GM21423 (cell line): ENCODE measurements at regions not wholly inside any gene's neighbourhood (a gene's known extent, or its start where the extent isn't known, plus 50 kb on each side); places are given as distances from the start of the nearest gene placed in this dataset.

Experiments
- ATAC-seq: cut with Tn5 transposase; IDR thresholded peaks from one replicate; pipeline ENCODE4 v1.9.1; 2021; ENCODE audit warnings: mild to moderate bottlenecking, moderate library complexity; ENCODE audit not compliant: unreplicated experiment

DNA sequence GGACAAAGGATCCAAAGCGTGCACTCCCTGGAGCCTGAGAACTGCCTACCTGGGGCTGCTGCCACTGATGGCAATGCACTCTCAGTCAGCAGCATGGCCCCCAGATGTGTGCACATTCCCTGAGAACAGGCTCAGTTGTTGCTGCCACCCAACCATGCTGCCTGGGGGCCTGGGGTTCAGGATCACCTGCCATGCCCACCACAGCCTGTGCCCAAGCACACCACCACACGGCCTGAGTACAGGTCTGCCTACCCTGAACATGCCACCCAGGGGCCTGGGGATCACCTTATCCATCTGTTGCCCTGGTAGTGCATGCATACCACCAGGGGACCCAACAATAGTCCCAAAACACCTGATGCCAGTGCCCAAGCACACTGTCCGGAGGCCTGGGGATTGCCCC, 1174.5 kb downstream of the SORCS1 start:
- no peak for ATAC-seq

DNA sequence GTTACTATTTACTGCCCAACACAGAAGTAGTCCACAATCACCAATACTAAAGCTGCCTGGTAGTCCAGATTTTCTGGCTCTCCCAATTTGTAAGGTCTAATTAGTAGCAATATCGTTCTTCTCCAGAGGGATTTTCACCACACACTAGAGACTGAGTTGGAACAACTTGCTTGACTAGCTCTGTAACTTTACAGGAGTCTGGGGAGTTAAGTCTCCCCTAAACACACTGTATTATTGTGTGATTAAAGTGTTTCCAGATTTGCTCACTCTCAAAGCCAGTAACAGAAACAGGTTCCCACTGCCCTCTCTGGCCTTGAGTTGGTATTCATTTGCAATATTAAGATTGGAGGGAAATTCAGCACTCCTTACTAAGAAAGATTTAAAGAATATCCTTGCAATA, 1175.7 kb downstream of the SORCS1 start:
- ATAC-seq = no peak

DNA sequence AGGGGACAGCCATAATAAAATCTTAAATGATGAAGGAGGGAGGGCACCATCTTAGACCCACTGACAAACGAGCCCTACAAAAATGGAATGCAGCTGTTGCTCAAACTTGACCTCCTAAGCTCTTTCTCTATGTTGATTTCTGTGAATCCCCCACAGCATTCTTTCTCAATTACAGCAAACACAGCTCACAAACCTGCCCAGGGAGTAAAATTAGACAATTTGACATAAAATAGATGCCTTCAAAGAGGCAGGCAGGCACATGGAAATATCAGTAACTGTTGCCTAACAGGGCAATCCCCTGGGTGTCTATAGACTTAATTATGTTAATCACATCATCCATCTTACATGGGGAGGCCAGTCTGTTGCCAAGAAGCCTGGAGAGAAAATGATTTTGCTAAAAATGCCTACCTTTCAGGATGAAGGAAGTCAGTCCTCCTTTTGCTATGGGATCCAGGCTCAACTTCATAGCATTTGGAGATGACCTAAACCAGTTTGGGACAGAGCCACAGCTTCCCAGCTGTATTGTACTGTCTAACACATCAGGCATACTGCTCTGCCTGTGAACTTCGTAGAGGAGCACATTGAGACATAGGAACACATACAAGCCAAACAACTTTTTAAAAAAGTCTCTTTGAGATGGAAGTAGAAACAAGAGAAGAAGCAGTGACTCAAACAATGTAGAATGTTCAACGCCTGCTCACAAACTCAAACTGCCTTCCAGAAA, 1177.4 kb downstream of the SORCS1 start:
- no peak for ATAC-seq

DNA sequence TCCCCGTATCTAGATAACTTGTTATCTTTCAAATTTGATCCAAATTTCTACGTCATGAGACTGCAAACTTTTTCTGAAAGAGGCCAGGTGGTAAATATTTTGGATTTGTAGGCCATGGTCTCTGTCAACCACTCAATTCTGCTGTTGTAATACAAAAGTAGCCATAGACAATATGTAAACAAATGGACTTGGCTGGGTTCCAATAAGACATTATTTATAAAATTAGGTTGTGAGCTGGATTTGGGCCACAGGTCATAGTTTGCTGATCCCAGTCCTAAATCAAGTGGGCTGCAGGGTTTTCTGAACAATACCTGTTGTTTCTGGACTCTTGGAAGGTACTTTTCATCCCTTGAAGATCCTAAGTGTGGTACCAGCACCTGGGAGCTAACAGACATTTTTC, 1178.0 kb downstream of the SORCS1 start:
- ATAC-seq = no peak

DNA sequence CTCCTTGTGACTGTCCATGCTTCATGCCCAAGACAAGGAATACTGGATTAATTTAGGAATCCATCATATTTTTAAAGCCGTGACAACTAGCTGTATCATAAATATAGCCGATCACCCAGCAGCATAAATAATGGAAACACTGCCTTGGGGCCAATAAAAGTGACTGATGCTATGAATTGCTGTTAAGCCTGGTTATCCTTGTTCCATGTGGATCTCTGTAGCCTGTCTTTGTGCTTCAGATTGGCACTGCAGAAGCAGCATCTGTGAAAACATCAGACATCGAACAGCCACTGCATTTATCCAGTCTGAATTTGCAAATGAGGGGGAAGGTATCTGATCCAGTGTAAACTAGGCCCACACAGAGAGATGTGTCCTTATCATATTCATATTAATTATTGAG, 1181.8 kb downstream of the SORCS1 start:
- no peak for ATAC-seq

DNA sequence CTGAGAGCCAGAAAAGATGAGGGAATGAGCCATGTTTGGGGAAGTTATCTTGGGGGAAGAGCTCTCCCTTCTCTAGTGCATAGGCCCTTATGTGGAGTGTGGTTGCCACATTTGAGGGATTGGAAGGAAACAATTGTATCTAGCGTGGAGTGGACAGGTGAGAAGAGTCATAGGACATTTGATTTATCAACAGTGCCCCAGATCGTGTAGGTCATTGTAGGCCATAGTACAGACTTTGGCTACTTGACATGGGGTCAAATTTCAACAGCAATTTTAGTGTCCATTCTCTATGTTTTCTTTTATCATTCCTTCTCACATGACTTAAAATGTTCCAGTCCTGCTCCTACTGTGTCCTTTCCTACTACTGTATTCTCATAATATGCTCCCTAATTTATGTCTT, 1182.8 kb downstream of the SORCS1 start:
- no peak for ATAC-seq

DNA sequence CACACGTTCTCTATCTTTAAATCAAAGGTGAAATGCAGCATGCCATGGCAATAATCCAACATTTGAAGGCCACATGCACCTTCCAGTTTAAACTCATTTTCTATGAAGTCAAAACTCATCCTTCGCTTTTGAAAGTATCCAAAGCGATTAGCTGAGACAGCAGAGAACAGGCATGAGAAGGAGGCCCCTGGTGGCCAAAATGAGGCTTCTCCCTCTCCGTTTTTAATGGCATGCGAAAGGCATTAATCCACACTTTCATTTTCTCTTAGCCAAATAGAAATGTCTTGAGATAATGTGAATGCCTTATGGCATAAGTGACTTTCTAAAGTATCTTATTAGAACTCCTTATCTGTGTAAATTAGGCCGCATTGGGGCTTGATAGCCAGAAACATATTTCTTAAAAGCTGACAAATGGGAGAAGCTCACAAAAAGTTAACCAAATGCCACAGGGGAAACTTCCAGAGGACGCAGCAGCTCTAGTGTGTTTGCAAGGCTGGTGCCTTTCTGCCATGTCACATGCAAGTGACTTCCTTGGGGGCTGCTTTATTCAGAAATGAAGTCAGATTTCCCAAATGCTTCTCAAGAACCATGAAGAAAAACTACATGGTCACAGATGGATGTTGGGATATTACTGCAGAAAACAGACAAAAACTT, 1189.6 kb downstream of the SORCS1 start:
- peak; percentile 52 for ATAC-seq

DNA sequence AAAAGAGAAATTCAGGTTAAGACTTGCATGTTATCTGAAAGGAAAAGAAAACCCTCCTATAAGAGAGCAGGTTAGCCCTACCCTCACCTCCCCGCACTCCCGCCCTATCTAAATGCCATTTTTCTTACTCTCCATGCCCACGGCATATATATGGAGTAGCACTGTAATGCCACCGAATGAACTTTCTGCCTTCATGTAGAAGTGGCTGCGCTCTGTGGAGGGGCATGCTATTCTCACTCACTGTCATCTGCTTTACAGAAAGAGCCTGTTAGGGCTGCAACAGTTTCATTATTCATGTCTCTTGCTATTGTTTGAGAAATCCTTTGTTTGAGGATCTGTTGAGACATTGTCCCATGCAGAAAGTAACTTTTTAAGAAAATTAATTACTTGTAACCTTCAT, 1190.6 kb downstream of the SORCS1 start:
- no peak for ATAC-seq

DNA sequence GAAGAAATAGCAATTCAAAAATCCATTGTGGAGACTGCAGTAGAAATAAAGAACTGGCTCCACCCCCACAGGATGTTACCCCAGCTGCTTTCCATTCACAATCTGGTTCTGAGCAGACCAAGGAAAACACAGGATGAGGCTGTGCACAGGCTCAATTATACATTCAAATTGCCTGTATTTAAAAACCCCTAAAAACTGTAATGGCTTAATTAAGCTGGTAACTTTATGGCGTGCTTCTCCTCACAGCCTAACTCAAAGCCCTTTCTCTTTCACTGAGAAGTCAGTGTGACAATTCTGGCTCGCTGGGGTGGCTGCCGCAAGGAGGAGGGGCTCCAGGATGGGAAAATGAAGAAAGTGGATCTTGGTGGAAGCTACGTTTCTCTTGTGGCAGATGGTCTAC, 1191.1 kb downstream of the SORCS1 start:
- ATAC-seq = no peak

DNA sequence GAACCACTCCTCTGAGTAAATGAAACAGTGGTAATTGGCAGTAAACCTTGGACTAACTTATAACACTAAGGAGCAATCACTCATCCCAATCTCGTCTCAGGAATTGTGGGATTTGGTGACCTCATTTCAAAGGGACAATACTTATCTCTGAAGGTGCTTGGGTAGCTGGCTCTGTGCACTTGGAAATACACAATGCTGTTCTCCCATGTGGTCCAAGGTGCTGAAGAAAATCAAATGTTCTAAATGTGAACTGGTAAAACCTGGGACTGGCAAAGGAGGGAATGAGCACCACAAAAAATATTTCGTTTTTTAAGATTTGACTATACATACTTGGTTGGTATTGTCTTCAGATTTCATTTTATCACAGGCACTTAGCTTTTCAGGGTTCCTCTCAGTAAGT, 1193.0 kb downstream of the SORCS1 start:
- no peak for ATAC-seq

DNA sequence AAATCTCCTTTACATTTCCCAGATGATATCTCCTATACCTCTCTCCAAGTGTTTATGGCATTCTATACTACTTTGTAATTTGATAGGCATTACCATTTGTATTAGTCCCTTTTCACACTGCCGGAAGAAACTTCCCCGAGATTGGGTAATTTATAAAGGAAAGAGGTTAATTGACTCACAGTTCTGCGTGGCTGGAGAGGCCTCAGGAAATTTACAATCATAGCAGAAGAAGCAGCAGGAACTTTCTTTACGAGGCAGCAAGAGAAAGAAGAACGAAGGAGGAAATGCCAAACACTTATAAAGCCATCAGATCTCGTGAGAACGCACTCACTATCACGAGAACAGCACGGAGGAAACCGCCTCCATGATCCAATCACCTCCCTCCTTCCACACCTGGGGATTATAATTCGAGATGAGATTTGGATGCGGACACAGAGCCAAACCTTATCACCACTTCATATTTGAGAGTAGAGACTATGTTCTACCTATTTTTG, 1194.6 kb downstream of the SORCS1 start:
- ATAC-seq = no peak

DNA sequence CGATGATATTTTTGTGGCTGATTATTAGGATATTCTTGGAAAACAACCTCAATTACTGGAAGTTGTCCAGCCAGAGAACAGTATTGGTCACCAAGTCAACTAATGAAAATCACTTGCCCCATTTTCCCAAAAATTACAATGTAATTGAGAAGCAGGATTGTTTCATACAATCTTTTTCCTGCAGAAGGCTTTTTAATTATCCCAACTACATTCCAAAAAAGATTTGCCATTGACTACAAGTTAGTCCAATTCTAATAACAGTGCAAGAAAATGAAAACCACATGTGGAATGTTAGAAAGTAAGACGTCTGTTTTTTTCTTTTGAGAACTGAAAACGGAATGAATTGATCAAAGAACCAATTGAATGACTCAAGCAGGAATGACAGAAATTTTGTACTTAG, 1195.8 kb downstream of the SORCS1 start:
- ATAC-seq = no peak

DNA sequence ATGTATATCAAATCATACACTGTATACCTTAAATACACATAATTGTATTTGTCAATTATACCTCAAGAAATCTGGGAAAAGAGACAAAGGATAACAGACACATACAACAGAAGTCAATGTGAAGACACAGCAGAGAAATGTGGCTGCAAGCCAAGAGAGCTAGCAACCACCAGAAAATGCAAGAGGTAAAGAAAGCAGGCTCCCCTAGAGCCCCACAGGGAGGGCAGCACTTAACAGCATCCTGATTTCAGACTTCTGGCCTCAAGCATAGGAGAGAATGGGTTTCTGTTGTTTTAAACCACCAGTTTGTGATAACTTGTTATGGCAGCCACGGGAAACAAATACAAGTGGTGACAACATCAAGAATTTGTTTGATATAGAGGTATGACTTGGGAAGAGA, 1197.2 kb downstream of the SORCS1 start:
- no peak for ATAC-seq

DNA sequence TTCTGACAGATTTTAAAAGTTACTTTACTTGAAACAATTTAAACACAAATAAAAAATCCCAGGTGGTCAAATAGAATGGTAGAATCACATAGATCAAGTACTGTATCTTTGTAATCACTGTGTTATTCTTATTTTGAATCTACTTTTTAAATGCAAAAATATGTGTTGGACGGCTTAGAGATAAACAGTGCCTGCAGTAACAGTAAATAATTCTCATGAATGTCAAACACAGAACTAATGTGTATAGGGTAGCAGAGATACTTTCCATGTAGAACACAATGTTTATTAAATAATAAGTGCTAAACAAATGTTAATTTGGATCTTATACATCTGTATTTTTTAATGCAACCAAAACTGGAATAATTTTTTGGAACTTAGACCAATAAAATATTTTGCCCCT, 1199.4 kb downstream of the SORCS1 start:
- no peak for ATAC-seq

DNA sequence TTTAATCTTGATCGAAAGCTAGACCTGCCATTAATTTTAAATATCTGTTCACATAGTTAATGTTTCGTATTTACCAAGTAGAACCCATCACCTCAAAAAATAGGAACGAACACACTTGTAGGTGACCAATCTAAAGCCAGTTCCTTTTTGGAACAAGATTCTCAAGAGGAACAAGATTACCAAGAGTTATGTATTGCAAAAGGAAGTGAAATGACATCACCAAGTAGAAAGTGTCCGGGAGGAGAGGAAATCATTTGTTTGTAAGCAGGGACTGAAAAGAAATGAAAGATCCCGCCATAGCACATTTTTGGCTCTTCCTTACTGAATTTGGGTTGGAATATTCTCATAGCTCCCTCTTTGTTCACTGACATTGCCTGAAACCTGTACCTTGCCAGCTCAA, 1200.5 kb downstream of the SORCS1 start:
- ATAC-seq = no peak

DNA sequence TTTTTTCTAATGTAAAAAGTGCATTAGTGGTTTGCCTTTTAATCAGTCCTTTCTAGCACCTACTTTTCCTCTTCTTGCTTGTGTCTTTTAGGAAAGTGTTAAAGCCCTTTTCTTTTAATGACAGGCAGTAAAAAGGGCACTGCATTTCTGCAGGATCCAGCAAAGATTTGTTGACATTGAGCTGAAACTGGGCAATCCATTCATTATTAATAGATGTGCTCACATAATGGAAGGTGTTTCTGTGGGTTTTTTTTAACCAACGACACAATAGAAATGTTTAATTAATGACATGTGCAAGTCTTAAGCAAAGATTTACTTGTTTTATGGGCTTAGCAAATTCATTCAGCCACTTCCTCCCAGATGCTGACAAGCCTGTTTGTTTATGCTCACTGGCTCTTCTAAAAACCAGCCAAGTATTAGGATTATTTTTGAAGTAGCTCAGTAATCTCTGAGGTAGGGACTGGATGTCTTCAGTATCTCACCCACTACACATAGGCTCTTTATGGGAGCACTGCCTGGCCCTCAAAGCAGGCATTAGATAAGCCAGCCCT, 1201.1 kb downstream of the SORCS1 start:
- no peak for ATAC-seq

DNA sequence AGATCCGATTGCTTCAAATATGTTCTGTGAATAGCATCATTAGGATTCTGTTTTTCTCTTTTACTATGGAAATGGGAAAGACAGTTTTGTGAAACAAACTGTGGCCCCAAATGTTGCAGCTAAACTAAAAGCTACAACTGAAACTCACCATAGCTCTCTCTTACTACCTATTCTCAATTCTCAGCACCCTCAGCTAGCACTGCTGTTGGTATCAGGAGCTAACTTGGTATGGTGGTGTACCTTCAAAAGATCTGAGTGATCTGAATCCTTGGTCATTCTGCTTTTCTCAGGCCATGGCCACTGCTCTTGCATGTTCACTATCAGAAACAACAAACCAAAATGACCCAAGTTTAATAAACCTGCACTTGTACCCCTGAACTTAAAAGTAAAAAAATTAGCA, 1208.0 kb downstream of the SORCS1 start:
- ATAC-seq = no peak

DNA sequence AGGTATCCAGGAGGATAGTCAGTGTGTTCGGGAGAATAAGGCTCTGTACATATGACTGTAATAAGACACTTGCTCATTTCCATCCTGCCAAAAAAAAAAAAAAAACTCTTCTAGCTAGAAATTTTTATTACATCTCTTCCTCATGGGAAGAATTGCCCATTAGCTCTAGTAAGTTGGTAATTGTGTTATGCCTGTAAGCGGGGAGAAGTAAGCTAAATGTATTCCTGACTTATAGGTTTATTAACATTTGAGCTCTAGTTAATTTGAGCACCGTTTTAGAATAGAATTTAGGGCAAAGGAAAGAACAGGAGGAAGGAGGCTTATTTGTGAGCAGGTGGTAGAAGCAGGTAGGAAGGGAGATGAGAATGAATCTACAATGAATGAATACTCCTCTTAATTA, 1210.6 kb downstream of the SORCS1 start:
- no peak for ATAC-seq

DNA sequence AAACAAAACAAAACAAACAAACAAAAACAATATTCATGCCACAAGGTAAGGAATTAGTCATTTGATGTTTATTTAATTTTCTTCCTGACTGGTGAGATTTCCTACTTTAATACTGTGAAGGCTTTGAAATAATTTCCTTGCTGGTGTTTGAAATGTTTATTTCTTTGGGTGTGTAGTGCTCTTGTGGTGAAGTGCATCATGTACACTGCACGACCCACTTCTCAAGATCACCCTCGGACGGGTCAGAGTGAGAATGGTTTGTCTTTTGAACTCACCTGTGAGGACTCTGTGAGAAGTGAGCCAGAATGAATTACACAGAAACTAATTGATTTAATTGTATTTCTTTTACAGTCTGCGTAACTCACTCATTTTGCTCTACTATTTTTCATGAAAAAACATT, 1211.5 kb downstream of the SORCS1 start:
- no peak for ATAC-seq

DNA sequence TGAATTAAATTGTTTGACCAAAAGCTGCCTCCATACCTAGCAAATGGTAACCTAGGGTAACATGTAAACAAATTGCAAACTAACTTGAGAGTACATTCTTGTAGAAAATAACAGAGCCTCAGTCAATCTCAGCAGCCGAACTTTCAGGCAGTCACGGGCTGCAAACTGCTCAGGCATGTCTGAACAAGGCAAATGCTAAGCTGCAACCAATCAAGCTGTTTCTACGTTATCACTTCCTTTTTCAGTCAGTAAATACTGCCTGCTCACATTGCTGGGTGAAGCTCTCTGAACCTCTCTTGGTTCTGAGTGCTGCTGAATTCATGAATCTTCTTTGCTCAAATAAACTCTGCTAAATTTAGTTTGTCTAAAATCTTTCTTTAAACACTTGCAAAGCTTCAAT, 1212.4 kb downstream of the SORCS1 start:
- peak; percentile 96 for ATAC-seq

DNA sequence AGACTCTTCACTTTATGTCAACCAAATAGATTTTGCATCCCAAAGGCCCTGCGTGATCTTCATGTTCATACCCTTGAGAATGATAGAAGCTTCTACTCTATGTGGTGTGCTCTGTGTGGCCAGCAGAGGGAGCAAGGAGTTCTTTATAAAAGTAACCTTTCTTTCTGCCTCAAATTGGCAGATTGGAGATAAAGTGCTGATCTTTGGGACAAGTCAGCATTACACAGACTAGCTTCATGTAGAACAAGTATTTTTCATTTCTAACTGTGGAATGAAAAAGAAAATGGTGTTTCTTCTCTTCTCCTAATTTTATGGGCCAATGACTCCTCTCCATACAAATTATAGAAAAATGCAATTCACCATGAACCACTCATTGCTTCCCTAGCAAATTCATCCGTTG, 1214.1 kb downstream of the SORCS1 start:
- peak; percentile 50 for ATAC-seq

DNA sequence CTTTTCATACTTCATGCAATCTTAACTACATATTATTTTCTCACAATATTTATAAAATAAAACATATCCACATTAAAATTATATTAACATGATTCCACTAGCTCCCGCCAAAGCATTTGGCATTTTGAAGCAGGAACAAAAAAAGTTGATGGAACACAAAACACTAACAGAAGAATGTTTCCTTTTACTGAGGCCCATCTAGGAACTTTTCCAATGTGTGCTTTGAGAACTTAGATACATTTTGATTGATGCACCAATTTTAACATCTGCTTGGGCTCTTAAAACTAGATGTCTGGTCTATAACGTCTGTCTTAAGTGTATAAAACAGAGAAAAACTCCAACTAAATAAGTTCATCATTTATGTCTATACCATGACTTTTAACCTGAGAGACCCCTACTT, 1214.8 kb downstream of the SORCS1 start:
- no peak for ATAC-seq
